CD4-positive, CD25-positive, alpha-beta regulatory T cell (primary cell): ENCODE measurements at regions not wholly inside any gene's neighbourhood (a gene's known extent, or its start where the extent isn't known, plus 50 kb on each side); places are given as distances from the start of the nearest gene placed in this dataset.

Experiments
- ATAC-seq, 2 donors: fragments of 150-1000 bp; cut with Tn5 transposase; one replicate each; pipeline ENCODE4 v1.10.0; 2021; ENCODE audit warnings: low read depth in 2 of 2, moderate number of reproducible peaks in 2 of 2, moderate library complexity in 1 of 2
- DNase-seq, 3 donors: peaks; one replicate each; pipeline versions ENCODE4 v3.0.0 to v3.0.0-alpha.2; 2012 to 2022; ENCODE audit warnings: mixed read lengths in 1 of 3
- H3K27ac ChIP-seq: one replicate; pipeline ENCODE4 v1.7.0; 2013; ENCODE audit warnings: mild to moderate bottlenecking, low read length; ENCODE audit not compliant: insufficient read depth, poor library complexity, severe bottlenecking
- H3K27me3 ChIP-seq: one replicate; pipeline ENCODE4 v1.7.0; 2013; ENCODE audit warnings: low read length; ENCODE audit not compliant: control insufficient read depth, insufficient read depth
- H3K36me3 ChIP-seq: one replicate; pipeline ENCODE4 v1.7.0; 2013; ENCODE audit warnings: mild to moderate bottlenecking, low read length, moderate library complexity; ENCODE audit not compliant: control insufficient read depth, insufficient read depth
- H3K4me1 ChIP-seq: 2 replicates; pipeline ENCODE4 v1.7.0; 2013; ENCODE audit warnings: mild to moderate bottlenecking, low read length; ENCODE audit not compliant: insufficient read depth, control insufficient read depth, poor library complexity, severe bottlenecking
- H3K4me3 ChIP-seq: one replicate; pipeline ENCODE4 v1.7.0; 2013; ENCODE audit warnings: low read depth, mild to moderate bottlenecking, low read length, moderate library complexity
- H3K9me3 ChIP-seq, 2 experiments: 1 replicate in 1 of 2; 2 replicates in 1 of 2; pipeline ENCODE4 v1.7.0; 2013; ENCODE audit warnings: low read length in 2 of 2, mild to moderate bottlenecking in 1 of 2, moderate library complexity in 1 of 2; ENCODE audit not compliant: control insufficient read depth in 2 of 2
- H3K27ac Mint-ChIP-seq, 3 donors: one replicate each; pipeline ENCODE4 v1.8.0; 2020 to 2022; ENCODE audit warnings: mild to moderate bottlenecking in 3 of 3, mixed read lengths in 3 of 3, moderate library complexity in 2 of 3
- H3K27me3 Mint-ChIP-seq: one replicate; pipeline ENCODE4 v1.8.0; 2022; ENCODE audit warnings: mild to moderate bottlenecking, mixed read lengths
- H3K36me3 Mint-ChIP-seq: one replicate; pipeline ENCODE4 v1.8.0; 2020; ENCODE audit warnings: mixed read lengths
- H3K4me1 Mint-ChIP-seq, 4 donors: one replicate each; pipeline ENCODE4 v1.8.0; 2020 to 2022; ENCODE audit warnings: mixed read lengths in 4 of 4, mild to moderate bottlenecking in 1 of 4
- H3K4me3 Mint-ChIP-seq, 4 donors: one replicate each; pipeline ENCODE4 v1.8.0; 2020 to 2022; ENCODE audit warnings: mild to moderate bottlenecking in 4 of 4, mixed read lengths in 4 of 4, moderate library complexity in 3 of 4
- H3K9me3 Mint-ChIP-seq, 7 donors: one replicate each; pipeline ENCODE4 v1.8.0; 2020 to 2022; ENCODE audit warnings: mixed read lengths in 7 of 7, mild to moderate bottlenecking in 3 of 7, moderate library complexity in 2 of 7

GRCh38 chr6:154613137-154613676, 102.7 kb upstream of the CNKSR3 start:
- H3K27ac Mint-ChIP-seq: no peak overlapping the region
- peaks cover 0 to 6% (median 0%) of the 10 kb centered on the region in 7 donors for H3K9me3 Mint-ChIP-seq
- H3K27me3 Mint-ChIP-seq: no peaks in the 10 kb centered on the region
- Histone ChIP-seq H3K9me3 (no peaks in the 10 kb centered on the region), H3K27me3 (no peaks in the 10 kb centered on the region), H3K4me1 (no peaks in the 10 kb centered on the region), H3K36me3 (no peaks in the 10 kb centered on the region), H3K4me3 (no peak overlapping the region), H3K27ac (no peak overlapping the region)
- no peaks in the 10 kb centered on the region for H3K36me3 Mint-ChIP-seq
- ATAC-seq (no peak), DNase-seq (no peak)
- peaks cover 0 to 5% (median 1%) of the 10 kb centered on the region in 4 donors for H3K4me1 Mint-ChIP-seq
- no peak overlapping the region for H3K4me3 Mint-ChIP-seq

- H3K27me3 ChIP-seq: no peaks in the 10 kb centered on the region
- DNase-seq: no peak
- H3K9me3 ChIP-seq: no peaks in the 10 kb centered on the region
- H3K27ac Mint-ChIP-seq: peak overlapping the region in 1 of 3 donors; percentile 10
- no peaks in the 10 kb centered on the region for H3K27me3 Mint-ChIP-seq
- H3K4me1 ChIP-seq: no peaks in the 10 kb centered on the region
- no peak overlapping the region for H3K4me3 ChIP-seq
- H3K4me1 Mint-ChIP-seq: peaks cover 0 to 5% (median 0%) of the 10 kb centered on the region in 4 donors
- H3K36me3 Mint-ChIP-seq: no peaks in the 10 kb centered on the region
- peaks cover 0 to 6% (median 0%) of the 10 kb centered on the region in 7 donors for H3K9me3 Mint-ChIP-seq
- H3K36me3 ChIP-seq: no peaks in the 10 kb centered on the region
- ATAC-seq: no peak
- H3K27ac ChIP-seq: no peak overlapping the region
- H3K4me3 Mint-ChIP-seq: no peak overlapping the region
Measured at GRCh38 chr6:154614101-154614500, 103.6 kb upstream of the CNKSR3 start.

GRCh38 chr6:154614641-154615040, 104.2 kb upstream of the CNKSR3 start:
- no peaks in the 10 kb centered on the region for H3K4me1 ChIP-seq

GRCh38 chr6:154615483-154616025, 105.1 kb upstream of the CNKSR3 start:
- no peak for DNase-seq
- H3K4me3 Mint-ChIP-seq: no peak overlapping the region
- H3K27ac ChIP-seq: no peak overlapping the region
- no peak for ATAC-seq
- H3K27me3 Mint-ChIP-seq: no peaks in the 10 kb centered on the region
- H3K9me3 ChIP-seq: no peaks in the 10 kb centered on the region
- H3K36me3 Mint-ChIP-seq: no peaks in the 10 kb centered on the region
- H3K9me3 Mint-ChIP-seq: peaks cover 0 to 6% (median 0%) of the 10 kb centered on the region in 7 donors
- H3K4me1 ChIP-seq: no peaks in the 10 kb centered on the region
- H3K27me3 ChIP-seq: no peaks in the 10 kb centered on the region
- no peak overlapping the region for H3K4me3 ChIP-seq
- H3K36me3 ChIP-seq: no peaks in the 10 kb centered on the region
- peaks cover 0 to 5% (median 0%) of the 10 kb centered on the region in 4 donors for H3K4me1 Mint-ChIP-seq
- H3K27ac Mint-ChIP-seq: no peak overlapping the region

More at GRCh38 chr6:154614641-154615040, 104.2 kb upstream of the CNKSR3 start:
- H3K4me3 ChIP-seq: no peak overlapping the region
- no peaks in the 10 kb centered on the region for H3K9me3 ChIP-seq
- no peaks in the 10 kb centered on the region for H3K27me3 ChIP-seq
- ATAC-seq: no peak
- Mint-ChIP-seq H3K36me3 (no peaks in the 10 kb centered on the region), H3K27me3 (no peaks in the 10 kb centered on the region), H3K4me3 (no peak overlapping the region), H3K4me1 (peaks cover 0 to 5% (median 0%) of the 10 kb centered on the region in 4 donors), H3K9me3 (peaks cover 0 to 6% (median 0%) of the 10 kb centered on the region in 7 donors), H3K27ac (no peak overlapping the region)
- no peak for DNase-seq
- no peak overlapping the region for H3K27ac ChIP-seq
- no peaks in the 10 kb centered on the region for H3K36me3 ChIP-seq

GRCh38 chr6:154617175-154617574, 106.7 kb upstream of the CNKSR3 start:
- Mint-ChIP-seq H3K9me3 (peaks cover 0 to 6% (median 0%) of the 10 kb centered on the region in 7 donors), H3K4me1 (no peaks in the 10 kb centered on the region), H3K27ac (no peak overlapping the region), H3K36me3 (no peaks in the 10 kb centered on the region), H3K27me3 (no peaks in the 10 kb centered on the region), H3K4me3 (no peak overlapping the region)
- Histone ChIP-seq H3K27me3 (no peaks in the 10 kb centered on the region), H3K4me3 (no peak overlapping the region), H3K9me3 (no peaks in the 10 kb centered on the region), H3K27ac (no peak overlapping the region), H3K36me3 (no peaks in the 10 kb centered on the region), H3K4me1 (no peaks in the 10 kb centered on the region)
- DNase-seq (no peak), ATAC-seq (no peak)

GRCh38 chr6:154619146-154619545, 108.7 kb upstream of the CNKSR3 start:
- no peaks in the 10 kb centered on the region for H3K36me3 Mint-ChIP-seq
- no peaks in the 10 kb centered on the region for H3K27me3 ChIP-seq
- H3K4me3 Mint-ChIP-seq: no peak overlapping the region
- H3K4me3 ChIP-seq: no peak overlapping the region
- peaks cover 0 to 8% (median under 1%) of the 10 kb centered on the region in 7 donors for H3K9me3 Mint-ChIP-seq
- no peak for DNase-seq
- no peak overlapping the region for H3K27ac Mint-ChIP-seq
- no peak overlapping the region for H3K27ac ChIP-seq
- H3K4me1 Mint-ChIP-seq: no peaks in the 10 kb centered on the region
- H3K9me3 ChIP-seq: no peaks in the 10 kb centered on the region
- peaks cover 13% of the 10 kb centered on the region for H3K27me3 Mint-ChIP-seq
- H3K4me1 ChIP-seq: no peaks in the 10 kb centered on the region
- no peak for ATAC-seq
- no peaks in the 10 kb centered on the region for H3K36me3 ChIP-seq

- Mint-ChIP-seq H3K27ac (no peak overlapping the region), H3K27me3 (peaks cover 13% of the 10 kb centered on the region), H3K4me3 (no peak overlapping the region), H3K36me3 (no peaks in the 10 kb centered on the region), H3K4me1 (no peaks in the 10 kb centered on the region), H3K9me3 (peaks cover 0 to 13% (median 6%) of the 10 kb centered on the region in 7 donors)
- no peaks in the 10 kb centered on the region for H3K36me3 ChIP-seq
- no peak for ATAC-seq
- H3K9me3 ChIP-seq: no peaks in the 10 kb centered on the region
- H3K4me3 ChIP-seq: no peak overlapping the region
- no peaks in the 10 kb centered on the region for H3K27me3 ChIP-seq
- no peak for DNase-seq
- H3K27ac ChIP-seq: no peak overlapping the region
- no peaks in the 10 kb centered on the region for H3K4me1 ChIP-seq
Measured at GRCh38 chr6:154621686-154622085, 111.2 kb upstream of the CNKSR3 start.
